SU-DHL-6 (cell line): ENCODE measurements at regions not wholly inside any gene's neighbourhood (a gene's known extent, or its start where the extent isn't known, plus 50 kb on each side); places are given as distances from the start of the nearest gene placed in this dataset.

Source experiments
- CTCF ChIP-seq: fragments of 200-600 bp; sonication (generic); IDR thresholded peaks from one replicate; pipeline ENCODE4 v1.5.1; 2017; ENCODE audit warnings: antibody characterized with exemption, mild to moderate bottlenecking, low read length, moderate library complexity; ENCODE audit not compliant: insufficient read depth, poor library complexity, severe bottlenecking
- EZH2phosphoT487 ChIP-seq: fragments of 200-600 bp; sonication (generic), shearing (Covaris generic); conservative IDR thresholded peaks from 2 replicates; pipeline ENCODE4 v1.6.1; 2018; ENCODE audit warnings: mild to moderate bottlenecking, antibody characterized with exemption, low read length, moderate library complexity, mixed read lengths

GRCh38 chr2:175750195-175750594, 251.9 kb downstream of the LNPK start:
- TF ChIP-seq CTCF (no peak), EZH2phosphoT487 (no peak)
